ENCODE measurements at regions not wholly inside any gene's neighbourhood (a gene's known extent, or its start where the extent isn't known, plus 50 kb on each side); places are given as distances from the start of the nearest gene placed in this dataset.

- TF ChIP-seq EZH2 (IDR thresholded peaks at IDR 0.05; ENCODE audit: borderline replicate concordance, low read length) (no peak), CTCF (IDR thresholded peaks at IDR 0.05; ENCODE audit: low read length) (no peak)
Measured at GRCh38 chr6:113597231-113597583, 259.9 kb upstream of the MARCKS start.
